Tibial nerve (tissue), 3 donors: ENCODE measurements at regions not wholly inside any gene's neighbourhood (a gene's known extent, or its start where the extent isn't known, plus 50 kb on each side); places are given as distances from the start of the nearest gene placed in this dataset.

ENCODE experiments used
- CTCF ChIP-seq, 5 experiments: fragments of 200-600 bp in 3 of 5; fragments of 450-650 bp in 2 of 5; sonication (generic) in 3 of 5; IDR thresholded peaks; one replicate each; pipeline ENCODE4 v1.5.1; 2016 to 2019; ENCODE audit warnings: antibody characterized with exemption in 5 of 5, mild to moderate bottlenecking in 3 of 5, moderate library complexity in 2 of 5
- POLR2A ChIP-seq, 2 donors: fragments of 450-650 bp; IDR thresholded peaks; one replicate each; pipeline ENCODE4 v1.6.1; 2017; ENCODE audit warnings: antibody characterized with exemption in 2 of 2, mild to moderate bottlenecking in 2 of 2, moderate library complexity in 2 of 2

GRCh38 chr6:144632266-144632665 is 347.1 kb downstream of the UTRN start:
- TF ChIP-seq CTCF (IDR thresholded peaks at IDR 0.05) (no peak), POLR2A (IDR thresholded peaks at IDR 0.05) (no peak)
